Naive B cell (primary cell): ENCODE measurements at regions not wholly inside any gene's neighbourhood (a gene's known extent, or its start where the extent isn't known, plus 50 kb on each side); places are given as distances from the start of the nearest gene placed in this dataset.

Experiments used
- ATAC-seq, 2 donors: fragments of 150-1000 bp; cut with Tn5 transposase; 2 replicates each; pipeline ENCODE4 v1.10.0; 2021; ENCODE audit warnings: low read depth in 2 of 2, mild to moderate bottlenecking in 2 of 2, moderate library complexity in 2 of 2
- DNase-seq: peaks from one replicate; pipeline ENCODE4 v3.0.0; 2022
- H3K27ac Mint-ChIP-seq, 6 donors: one replicate each; pipeline ENCODE4 v1.8.0; 2020 to 2022; ENCODE audit warnings: mild to moderate bottlenecking in 6 of 6, mixed read lengths in 6 of 6, moderate library complexity in 5 of 6, inconsistent platforms in 2 of 6
- H3K27me3 Mint-ChIP-seq, 3 donors: one replicate each; pipeline ENCODE4 v1.8.0; 2021 to 2022; ENCODE audit warnings: mixed read lengths in 3 of 3, mild to moderate bottlenecking in 1 of 3
- H3K36me3 Mint-ChIP-seq, 2 donors: one replicate each; pipeline ENCODE4 v1.8.0; 2020 to 2022; ENCODE audit warnings: mixed read lengths in 2 of 2, inconsistent platforms in 1 of 2, mild to moderate bottlenecking in 1 of 2
- H3K4me1 Mint-ChIP-seq, 3 donors: one replicate each; pipeline ENCODE4 v1.8.0; 2020 to 2022; ENCODE audit warnings: mixed read lengths in 3 of 3, inconsistent platforms in 1 of 3, mild to moderate bottlenecking in 1 of 3, moderate library complexity in 1 of 3
- H3K4me3 Mint-ChIP-seq, 8 donors: one replicate each; pipeline ENCODE4 v1.8.0; 2020 to 2022; ENCODE audit warnings: mild to moderate bottlenecking in 8 of 8, mixed read lengths in 8 of 8, moderate library complexity in 8 of 8, inconsistent platforms in 2 of 8
- H3K9me3 Mint-ChIP-seq, 7 donors: one replicate each; pipeline ENCODE4 v1.8.0; 2020 to 2022; ENCODE audit warnings: mixed read lengths in 7 of 7, mild to moderate bottlenecking in 5 of 7, inconsistent platforms in 2 of 7, moderate library complexity in 1 of 7

- Mint-ChIP-seq H3K9me3 (peaks cover 0 to 3% (median 0%) of the 10 kb centered on the region in 7 donors), H3K27me3 (peaks cover 18 to 31% (median 23%) of the 10 kb centered on the region in 3 donors)
- DNase-seq, result no peak
These were observed 452.3 kb downstream of the GALR1 start for GRCh38 chr18:77701977-77702376.

DNA sequence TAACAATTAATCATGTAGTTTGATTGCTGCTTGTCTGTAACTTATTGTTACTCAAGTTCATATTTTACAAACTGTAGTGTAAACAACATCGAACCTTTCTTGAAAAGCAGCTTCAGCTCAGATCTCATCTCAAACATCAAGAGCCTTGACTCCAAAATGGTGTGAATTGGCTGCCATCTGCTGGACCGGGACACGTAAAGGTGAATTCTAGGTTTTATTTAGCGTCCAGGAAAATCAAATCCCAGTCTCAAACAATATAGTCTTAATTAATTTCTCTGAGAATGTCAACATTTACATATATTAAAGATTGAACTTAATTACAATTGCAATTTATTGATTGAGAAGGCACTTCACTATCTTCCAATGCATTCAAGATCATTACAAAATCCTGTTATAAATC, 453.0 kb downstream of the GALR1 start:
- Mint-ChIP-seq H3K4me1 (peaks cover 0 to 6% (median 0%) of the 10 kb centered on the region in 3 donors), H3K36me3 (no peaks in the 10 kb centered on the region), H3K27me3 (peaks cover 18 to 31% (median 23%) of the 10 kb centered on the region in 3 donors), H3K27ac (no peak overlapping the region), H3K4me3 (no peak overlapping the region), H3K9me3 (peaks cover 0 to 3% (median 0%) of the 10 kb centered on the region in 7 donors)
- DNase-seq (no peak), ATAC-seq (no peak)

More at GRCh38 chr18:77701977-77702376, 452.3 kb downstream of the GALR1 start:
- Mint-ChIP-seq H3K27ac (no peak overlapping the region), H3K36me3 (no peaks in the 10 kb centered on the region), H3K4me3 (no peak overlapping the region), H3K4me1 (peaks cover 0 to 6% (median 0%) of the 10 kb centered on the region in 3 donors)
- no peak for ATAC-seq

GRCh38 chr18:77705301-77705700, 455.7 kb downstream of the GALR1 start:
- H3K4me1 Mint-ChIP-seq, result peaks cover 0 to 6% (median 0%) of the 10 kb centered on the region in 3 donors
- DNase-seq (no peak), ATAC-seq (no peak)
- no peak overlapping the region for H3K4me3 Mint-ChIP-seq
- H3K36me3 Mint-ChIP-seq, result no peaks in the 10 kb centered on the region
- peaks cover 19 to 30% (median 29%) of the 10 kb centered on the region in 3 donors for H3K27me3 Mint-ChIP-seq
- H3K27ac Mint-ChIP-seq, result no peak overlapping the region
- peaks cover 0 to 4% (median 2%) of the 10 kb centered on the region in 7 donors for H3K9me3 Mint-ChIP-seq

GRCh38 chr18:77708826-77709506, 459.3 kb downstream of the GALR1 start:
- Mint-ChIP-seq H3K27me3 (peaks cover 14 to 21% (median 18%) of the 10 kb centered on the region in 3 donors), H3K9me3 (peaks cover 0 to 5% (median 3%) of the 10 kb centered on the region in 7 donors), H3K4me3 (no peak overlapping the region), H3K4me1 (peaks cover 0 to 6% (median 0%) of the 10 kb centered on the region in 3 donors), H3K36me3 (no peaks in the 10 kb centered on the region), H3K27ac (no peak overlapping the region)
- no peak for ATAC-seq
- DNase-seq, result no peak

GRCh38 chr18:77711096-77711495, 461.4 kb downstream of the GALR1 start:
- H3K27me3 Mint-ChIP-seq, result peaks cover 7 to 14% (median 7%) of the 10 kb centered on the region in 3 donors
- DNase-seq (no peak), ATAC-seq (no peak)
- no peaks in the 10 kb centered on the region for H3K4me1 Mint-ChIP-seq
- no peak overlapping the region for H3K27ac Mint-ChIP-seq
- H3K36me3 Mint-ChIP-seq, result no peaks in the 10 kb centered on the region
- H3K9me3 Mint-ChIP-seq, result peaks cover 0 to 5% (median 2%) of the 10 kb centered on the region in 7 donors
- H3K4me3 Mint-ChIP-seq, result no peak overlapping the region

- H3K27me3 Mint-ChIP-seq, result peaks cover 9 to 14% (median 12%) of the 10 kb centered on the region in 3 donors
- H3K4me3 Mint-ChIP-seq, result no peak overlapping the region
- H3K9me3 Mint-ChIP-seq, result peaks cover 0 to 5% (median 1%) of the 10 kb centered on the region in 7 donors
- no peaks in the 10 kb centered on the region for H3K4me1 Mint-ChIP-seq
- DNase-seq (no peak), ATAC-seq (no peak)
- no peaks in the 10 kb centered on the region for H3K36me3 Mint-ChIP-seq
- H3K27ac Mint-ChIP-seq, result no peak overlapping the region
These were observed 465.1 kb downstream of the GALR1 start for GRCh38 chr18:77714716-77715115.

DNA sequence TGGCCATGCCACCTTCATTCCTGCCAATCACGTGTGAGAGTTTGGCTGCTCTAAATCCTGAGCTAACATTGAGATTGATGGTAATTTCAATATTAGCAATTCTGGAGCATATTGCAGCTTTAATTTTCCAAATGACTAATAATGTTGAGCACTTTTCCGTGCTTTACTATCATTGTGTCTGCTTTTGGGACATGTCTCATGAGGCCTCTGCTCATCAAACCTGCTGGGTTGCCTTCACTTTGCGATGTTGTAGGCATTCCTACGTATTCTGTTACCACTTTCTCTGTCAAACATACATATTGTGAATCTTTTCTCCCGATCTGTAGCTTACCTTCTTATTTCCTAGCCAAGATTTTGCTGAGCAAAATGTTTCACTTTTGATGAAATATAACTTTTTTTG, 466.6 kb downstream of the GALR1 start:
- no peaks in the 10 kb centered on the region for H3K4me1 Mint-ChIP-seq
- H3K36me3 Mint-ChIP-seq, result no peaks in the 10 kb centered on the region
- ATAC-seq (no peak), DNase-seq (no peak)
- H3K27me3 Mint-ChIP-seq, result peaks cover 7 to 12% (median 9%) of the 10 kb centered on the region in 3 donors
- no peak overlapping the region for H3K27ac Mint-ChIP-seq
- H3K4me3 Mint-ChIP-seq, result no peak overlapping the region
- peaks cover 0 to 5% (median 0%) of the 10 kb centered on the region in 7 donors for H3K9me3 Mint-ChIP-seq

DNA sequence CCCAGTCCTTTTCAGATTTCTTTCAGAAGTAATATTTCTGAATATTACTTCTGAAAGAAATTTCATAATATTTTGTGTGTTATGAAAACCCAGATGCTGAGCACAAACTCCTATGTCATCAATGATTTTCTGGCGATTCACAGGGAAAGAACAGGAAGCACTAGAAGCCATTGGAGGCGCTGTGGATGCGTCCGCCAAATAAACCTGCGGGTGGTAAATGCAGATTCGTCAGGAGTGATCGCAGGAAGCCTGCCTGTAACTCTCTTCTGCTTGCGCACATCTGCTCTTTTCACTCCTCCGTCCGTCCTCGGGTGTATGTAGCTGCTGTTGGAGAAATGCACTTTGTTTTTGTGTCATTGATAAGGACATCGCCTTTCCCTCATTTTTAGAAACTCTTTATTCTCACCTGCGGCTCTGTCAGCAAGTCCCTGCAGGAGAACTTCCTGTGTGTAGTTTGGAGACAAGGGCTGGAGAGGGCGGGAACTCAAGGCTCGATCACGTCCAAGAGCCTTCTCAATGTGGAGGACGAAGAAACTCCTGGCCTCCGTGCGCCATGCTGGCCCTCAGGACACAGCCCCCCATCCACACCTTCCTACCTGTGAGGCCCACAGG, 483.8 kb downstream of the GALR1 start:
- Mint-ChIP-seq H3K27me3 (peaks cover 0 to 6% (median 4%) of the 10 kb centered on the region in 3 donors), H3K4me3 (no peak overlapping the region), H3K9me3 (peaks cover 0 to 6% (median 0%) of the 10 kb centered on the region in 7 donors), H3K36me3 (no peaks in the 10 kb centered on the region), H3K4me1 (no peaks in the 10 kb centered on the region), H3K27ac (no peak overlapping the region)
- no peak for ATAC-seq
- DNase-seq, result no peak

- no peak overlapping the region for H3K27ac Mint-ChIP-seq
- H3K36me3 Mint-ChIP-seq, result no peaks in the 10 kb centered on the region
- peaks cover 0 to 6% (median 0%) of the 10 kb centered on the region in 7 donors for H3K9me3 Mint-ChIP-seq
- H3K27me3 Mint-ChIP-seq, result peaks cover 0 to 6% (median 4%) of the 10 kb centered on the region in 3 donors
- no peak overlapping the region for H3K4me3 Mint-ChIP-seq
- no peak for ATAC-seq
- H3K4me1 Mint-ChIP-seq, result no peaks in the 10 kb centered on the region
- DNase-seq, result no peak
These were observed 487.2 kb downstream of the GALR1 start for GRCh38 chr18:77736842-77737241.

GRCh38 chr18:77737405-77737804, 487.8 kb downstream of the GALR1 start:
- DNase-seq (no peak), ATAC-seq (no peak)
- Mint-ChIP-seq H3K4me1 (no peaks in the 10 kb centered on the region), H3K36me3 (no peaks in the 10 kb centered on the region), H3K9me3 (peaks cover 0 to 4% (median 0%) of the 10 kb centered on the region in 7 donors), H3K27me3 (peaks cover 0 to 6% (median 4%) of the 10 kb centered on the region in 3 donors), H3K4me3 (no peak overlapping the region), H3K27ac (no peak overlapping the region)

- H3K27ac Mint-ChIP-seq, result no peak overlapping the region
- no peak overlapping the region for H3K4me3 Mint-ChIP-seq
These were observed 499.4 kb downstream of the GALR1 start for GRCh38 chr18:77749089-77749488.

DNA sequence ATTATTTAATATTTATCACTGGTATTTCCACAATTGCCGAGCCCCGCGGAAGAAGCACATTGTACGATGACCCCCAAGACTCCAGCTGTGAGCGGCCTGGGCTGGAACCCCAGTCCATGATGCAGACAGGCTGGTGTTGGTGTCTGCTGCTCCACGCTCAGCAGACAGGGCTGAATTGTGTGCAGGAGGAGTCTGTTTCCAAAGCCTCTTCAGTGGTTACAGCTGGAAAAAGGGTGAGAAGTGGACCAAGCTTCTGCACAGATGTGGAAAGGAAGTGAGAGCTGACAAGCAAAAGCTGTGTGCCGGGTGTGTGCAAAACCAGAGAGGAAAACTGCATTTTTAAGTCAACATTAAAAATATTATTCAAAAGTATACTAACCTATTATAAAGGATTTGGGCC, 500.4 kb downstream of the GALR1 start:
- Mint-ChIP-seq H3K9me3 (peaks cover 0 to 6% (median 0%) of the 10 kb centered on the region in 7 donors), H3K4me1 (no peaks in the 10 kb centered on the region), H3K27me3 (peaks cover 8 to 17% (median 16%) of the 10 kb centered on the region in 3 donors), H3K36me3 (no peaks in the 10 kb centered on the region), H3K27ac (no peak overlapping the region), H3K4me3 (no peak overlapping the region)
- DNase-seq (no peak), ATAC-seq (no peak)

More at GRCh38 chr18:77749089-77749488, 499.4 kb downstream of the GALR1 start:
- peaks cover 8 to 17% (median 16%) of the 10 kb centered on the region in 3 donors for H3K27me3 Mint-ChIP-seq
- ATAC-seq, result no peak
- H3K36me3 Mint-ChIP-seq, result no peaks in the 10 kb centered on the region
- H3K4me1 Mint-ChIP-seq, result no peaks in the 10 kb centered on the region
- peaks cover 0 to 6% (median 0%) of the 10 kb centered on the region in 7 donors for H3K9me3 Mint-ChIP-seq
- DNase-seq, result no peak

GRCh38 chr18:77754475-77755044, 504.9 kb downstream of the GALR1 start:
- DNase-seq (no peak), ATAC-seq (no peak)
- H3K36me3 Mint-ChIP-seq, result no peaks in the 10 kb centered on the region
- no peaks in the 10 kb centered on the region for H3K4me1 Mint-ChIP-seq
- H3K27me3 Mint-ChIP-seq, result peaks cover 0 to 18% (median 12%) of the 10 kb centered on the region in 3 donors
- peaks cover 0 to 8% (median 0%) of the 10 kb centered on the region in 7 donors for H3K9me3 Mint-ChIP-seq
- no peak overlapping the region for H3K27ac Mint-ChIP-seq
- no peak overlapping the region for H3K4me3 Mint-ChIP-seq
